ENCODE measurements at regions not wholly inside any gene's neighbourhood (a gene's known extent, or its start where the extent isn't known, plus 50 kb on each side); places are given as distances from the start of the nearest gene placed in this dataset.

DNA sequence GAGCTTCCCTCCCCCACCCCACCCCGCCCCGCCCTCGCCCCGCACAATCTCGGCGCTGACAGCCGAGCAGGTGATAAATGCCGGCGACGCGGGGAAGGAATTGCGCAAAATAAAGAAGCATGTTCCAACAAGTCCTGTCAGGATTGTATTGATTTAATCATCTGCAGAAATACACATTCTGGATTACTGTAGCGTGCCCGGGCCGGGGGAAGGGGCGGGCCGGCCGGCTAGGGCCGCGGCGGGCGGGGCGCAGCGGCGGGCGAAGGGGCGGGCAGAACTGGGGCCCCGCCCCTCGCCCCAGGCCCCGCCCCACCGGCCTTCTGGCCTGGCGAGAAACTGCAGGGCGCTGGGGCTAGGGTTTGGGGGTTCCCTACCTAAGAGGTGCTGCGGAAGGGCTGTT, 88.9 kb upstream of the PAX2 start:
- no peak overlapping the region for H3K4me3 ChIP-seq (ENCODE audit: low read depth, low read length)
- DNase-seq (ENCODE audit: low read depth) = no peak

DNA sequence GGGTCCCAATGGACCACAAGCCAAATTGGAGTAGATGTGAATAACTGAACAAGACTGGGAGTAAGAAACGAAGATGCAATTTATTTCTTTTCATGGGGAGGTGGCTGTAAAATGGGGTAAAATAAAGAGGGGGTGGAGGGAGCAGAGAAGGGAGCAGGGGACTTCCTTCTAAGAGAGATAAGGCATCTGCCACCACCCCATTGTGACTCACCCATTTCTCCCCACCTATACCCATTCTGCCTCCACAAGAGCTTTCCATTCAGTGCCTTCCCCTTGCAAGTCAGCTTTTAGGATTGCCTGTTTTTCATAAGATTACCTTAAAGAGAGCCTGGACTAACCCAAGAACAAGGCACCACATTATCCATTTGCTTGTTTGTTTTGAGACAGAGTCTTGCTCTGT, 87.1 kb upstream of the PAX2 start:
- DNase-seq (ENCODE audit: low read depth) = no peak
- H3K4me3 ChIP-seq (ENCODE audit: low read depth, low read length) = no peak overlapping the region
- TF ChIP-seq, protein P1, sequence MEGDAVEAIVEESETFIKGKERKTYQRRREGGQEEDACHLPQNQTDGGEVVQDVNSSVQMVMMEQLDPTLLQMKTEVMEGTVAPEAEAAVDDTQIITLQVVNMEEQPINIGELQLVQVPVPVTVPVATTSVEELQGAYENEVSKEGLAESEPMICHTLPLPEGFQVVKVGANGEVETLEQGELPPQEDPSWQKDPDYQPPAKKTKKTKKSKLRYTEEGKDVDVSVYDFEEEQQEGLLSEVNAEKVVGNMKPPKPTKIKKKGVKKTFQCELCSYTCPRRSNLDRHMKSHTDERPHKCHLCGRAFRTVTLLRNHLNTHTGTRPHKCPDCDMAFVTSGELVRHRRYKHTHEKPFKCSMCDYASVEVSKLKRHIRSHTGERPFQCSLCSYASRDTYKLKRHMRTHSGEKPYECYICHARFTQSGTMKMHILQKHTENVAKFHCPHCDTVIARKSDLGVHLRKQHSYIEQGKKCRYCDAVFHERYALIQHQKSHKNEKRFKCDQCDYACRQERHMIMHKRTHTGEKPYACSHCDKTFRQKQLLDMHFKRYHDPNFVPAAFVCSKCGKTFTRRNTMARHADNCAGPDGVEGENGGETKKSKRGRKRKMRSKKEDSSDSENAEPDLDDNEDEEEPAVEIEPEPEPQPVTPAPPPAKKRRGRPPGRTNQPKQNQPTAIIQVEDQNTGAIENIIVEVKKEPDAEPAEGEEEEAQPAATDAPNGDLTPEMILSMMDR (IDR thresholded peaks at IDR 0.05; ENCODE audit: insufficient read depth, low read depth, low read length) = no peak

More for the DNA sequence above, 88.9 kb upstream of the PAX2 start:
- TF ChIP-seq, protein P1 (IDR thresholded peaks at IDR 0.05; ENCODE audit: insufficient read depth, low read depth, low read length) = no peak

DNA sequence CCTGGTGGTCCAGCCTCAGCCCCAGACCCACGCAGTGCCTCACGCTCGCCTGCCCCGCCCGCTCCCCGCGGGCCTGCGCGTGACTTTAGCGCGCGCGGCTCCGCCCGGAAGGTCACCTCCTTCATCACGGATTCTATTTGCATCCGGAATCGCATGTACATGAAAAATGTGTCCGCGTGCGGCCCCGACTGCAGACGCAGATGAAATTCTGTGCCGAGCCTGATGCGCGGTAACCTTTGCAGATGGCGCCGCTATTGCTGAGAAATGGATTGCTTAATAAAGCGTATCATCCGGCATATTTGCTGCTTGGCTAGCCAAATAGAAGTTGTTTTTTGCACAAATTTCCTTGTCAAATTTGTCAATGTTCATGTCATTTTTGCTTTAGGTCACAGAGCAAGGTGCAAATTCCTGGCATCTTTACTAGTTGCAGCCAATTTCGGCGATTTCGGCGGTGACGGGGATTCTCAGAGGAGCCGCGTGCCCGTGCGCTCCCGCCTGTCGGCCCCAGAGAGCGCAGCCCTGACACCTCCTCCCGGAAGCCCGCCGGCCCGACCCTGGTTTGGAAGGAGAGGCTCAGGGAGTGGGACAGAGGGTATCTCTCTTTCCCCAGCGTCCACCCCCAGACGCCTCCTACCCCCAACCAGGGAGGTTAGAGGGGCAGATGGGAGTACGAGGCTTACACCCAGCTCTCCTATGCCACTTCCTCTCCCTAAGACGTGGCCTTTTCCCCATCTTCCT, 85.9 kb upstream of the PAX2 start:
- H3K4me3 ChIP-seq (ENCODE audit: low read depth, low read length) = no peak overlapping the region
- no peak for DNase-seq (ENCODE audit: low read depth)
- TF ChIP-seq, protein P1 (IDR thresholded peaks at IDR 0.05; ENCODE audit: insufficient read depth, low read depth, low read length) = no peak

DNA sequence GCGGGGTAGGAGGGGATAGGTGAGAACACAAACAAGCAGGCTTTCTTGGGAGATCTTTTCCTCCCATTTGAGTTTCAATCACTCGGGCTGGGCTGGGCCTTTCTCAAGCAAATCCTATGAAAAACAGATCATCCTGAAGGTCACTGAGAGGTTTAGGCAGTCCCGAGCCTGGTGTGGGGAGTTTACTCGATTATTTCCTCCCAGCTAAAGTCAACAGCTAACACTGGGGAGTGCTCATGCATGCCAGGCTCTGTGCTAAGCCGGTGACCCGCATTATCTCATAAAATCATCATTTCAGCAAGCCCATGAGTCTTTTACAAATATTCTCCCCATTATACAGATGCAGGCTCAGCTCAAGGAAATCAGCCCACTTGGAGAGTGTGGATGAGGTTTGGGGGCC, 85.0 kb upstream of the PAX2 start:
- H3K4me3 ChIP-seq (ENCODE audit: low read depth, low read length) = no peak overlapping the region
- DNase-seq (ENCODE audit: low read depth) = no peak
- TF ChIP-seq, protein P1 (IDR thresholded peaks at IDR 0.05; ENCODE audit: insufficient read depth, low read depth, low read length) = no peak

DNA sequence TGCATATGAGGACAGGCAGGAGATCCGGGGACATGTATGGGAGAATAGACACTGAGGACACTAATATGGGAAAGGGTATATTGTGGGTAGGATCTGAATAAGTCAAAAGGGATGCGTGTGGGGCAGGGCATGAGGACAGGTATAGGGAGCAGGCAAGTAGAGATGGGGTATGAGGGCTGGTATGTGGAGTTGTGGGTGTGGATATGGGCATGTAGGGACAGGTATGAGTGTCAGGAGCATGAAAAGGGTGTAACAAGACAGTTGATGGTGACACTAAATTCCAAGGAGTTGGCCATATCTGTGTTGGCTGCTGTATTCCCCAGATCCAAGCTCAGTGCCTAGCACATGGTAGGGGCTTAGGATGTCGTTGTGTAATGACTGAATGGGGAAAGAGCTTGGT, 84.4 kb upstream of the PAX2 start:
- no peak for DNase-seq (ENCODE audit: low read depth)

DNA sequence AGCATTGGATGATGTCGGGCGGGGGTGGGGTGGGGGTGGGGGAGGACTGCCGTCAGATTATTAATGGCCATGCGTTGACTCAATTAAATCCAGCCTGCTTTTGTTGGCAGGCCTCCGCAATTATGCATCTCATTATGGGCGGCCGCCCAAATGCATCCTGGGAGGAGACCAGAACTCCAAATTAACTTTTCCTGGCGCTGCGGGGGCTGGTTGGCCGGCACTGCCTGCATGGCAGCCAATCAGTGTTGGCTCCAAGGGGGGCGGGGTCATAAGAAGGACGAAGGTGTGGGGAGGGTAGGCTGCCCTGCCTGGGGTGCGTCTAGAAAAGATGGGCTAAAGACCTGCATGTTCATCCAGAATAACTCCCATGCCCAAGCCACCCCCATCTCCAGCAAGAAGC, 83.9 kb upstream of the PAX2 start:
- DNase-seq (ENCODE audit: low read depth) = no peak
- TF ChIP-seq, protein P1 (IDR thresholded peaks at IDR 0.05; ENCODE audit: insufficient read depth, low read depth, low read length) = no peak
- H3K4me3 ChIP-seq (ENCODE audit: low read depth, low read length) = no peak overlapping the region

More for the DNA sequence above, 84.4 kb upstream of the PAX2 start:
- no peak overlapping the region for H3K4me3 ChIP-seq (ENCODE audit: low read depth, low read length)
- TF ChIP-seq, protein P1 (IDR thresholded peaks at IDR 0.05; ENCODE audit: insufficient read depth, low read depth, low read length) = no peak

DNA sequence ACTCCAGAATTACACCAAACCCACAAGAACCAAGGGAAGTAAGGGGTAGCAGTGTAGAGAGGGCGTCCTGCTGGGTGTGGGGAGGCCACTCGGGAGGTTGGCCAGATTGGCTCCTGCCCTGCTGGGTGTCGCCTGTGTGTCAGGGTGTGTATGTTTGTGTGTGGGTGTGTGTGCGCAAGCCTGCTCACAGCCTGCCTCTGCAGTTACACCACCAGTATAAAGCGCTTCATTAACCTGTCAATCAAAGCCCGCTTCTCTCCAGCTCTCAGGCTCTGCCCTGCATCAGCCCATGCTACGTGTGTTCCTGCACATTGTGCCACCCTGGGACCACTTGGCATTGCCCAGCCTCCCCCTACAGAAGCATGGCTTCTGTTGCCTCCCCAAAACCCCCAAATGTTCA, 83.3 kb upstream of the PAX2 start:
- TF ChIP-seq, protein P1 (IDR thresholded peaks at IDR 0.05; ENCODE audit: insufficient read depth, low read depth, low read length) = no peak
- H3K4me3 ChIP-seq (ENCODE audit: low read depth, low read length) = no peak overlapping the region
- no peak for DNase-seq (ENCODE audit: low read depth)

Measured in fibroblast of villous mesenchyme (primary cell).